SK-N-SH (cell line): ENCODE measurements at regions not wholly inside any gene's neighbourhood (a gene's known extent, or its start where the extent isn't known, plus 50 kb on each side); places are given as distances from the start of the nearest gene placed in this dataset.

ENCODE experiments used
- CTCF ChIA-PET: fragments of 300-600, 350-600 bp; formaldehyde crosslinking; extraction: SDS; loops from one replicate; lab custom pipeline; 2021; lab: Yijun Ruan, JAX
- POLR2A ChIA-PET: fragments of 350-600 bp; sonication (Branson Sonifier 250); formaldehyde crosslinking; extraction: SDS; loops from one replicate; lab custom pipeline; 2020; ENCODE audit warnings: antibody characterized with exemption, inconsistent platforms; lab: Yijun Ruan, JAX
- DNase-seq: peaks from one replicate; pipeline ENCODE4 v3.0.0; 2012
- H2AFZ ChIP-seq: fragments of 200-600 bp; sonication (generic); 2 replicates; pipeline ENCODE4 v1.8.1; 2016; ENCODE audit warnings: antibody characterized with exemption, mild to moderate bottlenecking, low read depth
- H3F3A ChIP-seq: fragments of 200-600 bp; sonication (generic); replicated peaks from 2 replicates; pipeline ENCODE3; 2016; ENCODE audit warnings: antibody characterized with exemption, mild to moderate bottlenecking; ENCODE audit not compliant: insufficient read depth
- H3K27ac ChIP-seq, 2 experiments: fragments of 200-500 bp in 1 of 2; fragments of 200-600 bp in 1 of 2; sonication (Bioruptor generic) in 1 of 2; sonication (generic), shearing (Covaris generic) in 1 of 2; 2 replicates each; pipeline versions ENCODE4 v1.5.1 to v1.6.1; 2014 to 2016; ENCODE audit warnings: low read depth in 2 of 2, inconsistent platforms in 1 of 2, low read length in 1 of 2, mild to moderate bottlenecking in 1 of 2, mixed read lengths in 1 of 2
- H3K27me3 ChIP-seq: fragments of 200-600 bp; sonication (generic), shearing (Covaris generic); 2 replicates; pipeline ENCODE4 v1.6.1; 2016; ENCODE audit warnings: mixed run types; ENCODE audit not compliant: insufficient read depth
- H3K36me3 ChIP-seq, 2 experiments: fragments of 200-500 bp in 1 of 2; fragments of 200-600 bp in 1 of 2; sonication (Bioruptor generic) in 1 of 2; sonication (generic) in 1 of 2; replicated peaks in 1 of 2; 2 replicates each; pipeline versions ENCODE3 to v1.5.1; 2014 to 2016; ENCODE audit warnings: low read length in 1 of 2, mild to moderate bottlenecking in 1 of 2; ENCODE audit not compliant: insufficient read depth in 2 of 2, control insufficient read depth in 1 of 2
- H3K4me1 ChIP-seq, 2 experiments: fragments of 200-500 bp in 1 of 2; fragments of 200-600 bp in 1 of 2; sonication (Bioruptor generic) in 1 of 2; sonication (generic), shearing (Covaris generic) in 1 of 2; 2 replicates each; pipeline versions ENCODE4 v1.5.1 to v1.6.1; 2014 to 2016; ENCODE audit warnings: low read depth in 1 of 2, low read length in 1 of 2, mixed run types in 1 of 2; ENCODE audit not compliant: insufficient read depth in 2 of 2, control insufficient read depth in 1 of 2
- H3K4me2 ChIP-seq: fragments of 200-600 bp; sonication (generic), shearing (Covaris generic); 2 replicates; pipeline ENCODE4 v1.6.1; 2017; ENCODE audit warnings: mixed run types
- H3K4me3 ChIP-seq, 2 experiments: fragments of 200-500 bp in 1 of 2; fragments of 200-600 bp in 1 of 2; sonication (Bioruptor generic) in 1 of 2; sonication (generic), shearing (Covaris generic) in 1 of 2; 2 replicates each; pipeline versions ENCODE4 v1.5.1 to v1.8.1; 2014 to 2016; ENCODE audit warnings: low read depth in 2 of 2, inconsistent platforms in 1 of 2, low read length in 1 of 2, mild to moderate bottlenecking in 1 of 2, mixed read lengths in 1 of 2, moderate library complexity in 1 of 2
- H3K79me2 ChIP-seq: fragments of 200-600 bp; sonication (generic); 2 replicates; pipeline ENCODE4 v1.8.1; 2017; ENCODE audit warnings: mild to moderate bottlenecking; ENCODE audit not compliant: insufficient read depth
- H3K9ac ChIP-seq: fragments of 200-600 bp; sonication (generic); 2 replicates; pipeline ENCODE4 v1.6.1; 2017; ENCODE audit warnings: mixed run types
- H3K9me2 ChIP-seq: fragments of 200-600 bp; sonication (generic); 2 replicates; pipeline ENCODE4 v1.6.1; 2017; ENCODE audit warnings: mixed run types
- H3K9me3 ChIP-seq: fragments of 200-600 bp; sonication (generic); 2 replicates; pipeline ENCODE4 v1.6.1; 2017; ENCODE audit warnings: mixed run types, mild to moderate bottlenecking, moderate library complexity
- H4K20me1 ChIP-seq: fragments of 200-600 bp; sonication (generic); 2 replicates; pipeline ENCODE4 v1.6.1; 2017; ENCODE audit warnings: mild to moderate bottlenecking, mixed run types; ENCODE audit not compliant: insufficient read depth
- CTCF ChIP-seq: fragments of 200-600 bp; sonication (generic); IDR thresholded peaks from 2 replicates; pipeline ENCODE4 v1.6.1; 2017; ENCODE audit warnings: antibody characterized with exemption, mild to moderate bottlenecking, moderate library complexity
- FOXM1 ChIP-seq: IDR thresholded peaks from 2 replicates; pipeline ENCODE4 v1.4.0; 2012; ENCODE audit warnings: low read depth, mild to moderate bottlenecking
- IRF3 ChIP-seq: fragments of 150-350 bp; IDR thresholded peaks from 2 replicates; pipeline ENCODE4 v1.6.1; 2016; ENCODE audit warnings: mild to moderate bottlenecking, low read depth, low read length
- NRF1 ChIP-seq: IDR thresholded peaks from 2 replicates; pipeline ENCODE4 v1.6.1; 2012; ENCODE audit warnings: low read depth, mild to moderate bottlenecking, low read length
- POLR2AphosphoS5 ChIP-seq: IDR thresholded peaks from 2 replicates; pipeline ENCODE4 v1.6.1; 2012; ENCODE audit warnings: low read depth, low read length
- RAD21 ChIP-seq: IDR thresholded peaks from 2 replicates; pipeline ENCODE4 v1.6.1; 2012; ENCODE audit warnings: mild to moderate bottlenecking, low read length
- REST ChIP-seq: IDR thresholded peaks from 2 replicates; pipeline ENCODE4 v1.6.1; 2012; ENCODE audit warnings: mild to moderate bottlenecking, low read depth, low read length, moderate library complexity
- RFX5 ChIP-seq: IDR thresholded peaks from 2 replicates; pipeline ENCODE4 v1.6.1; 2012; ENCODE audit warnings: mild to moderate bottlenecking, improper control_type of control experiment, low read length
- RXRA ChIP-seq: IDR thresholded peaks from 2 replicates; pipeline ENCODE4 v1.4.0; 2012; ENCODE audit warnings: low read depth, mild to moderate bottlenecking, borderline replicate concordance
- SIN3A ChIP-seq: IDR thresholded peaks from 2 replicates; pipeline ENCODE4 v1.6.1; 2012; ENCODE audit warnings: low read depth, mild to moderate bottlenecking, low read length, moderate library complexity, borderline replicate concordance
- SMC3 ChIP-seq: IDR thresholded peaks from 2 replicates; pipeline ENCODE4 v1.6.1; 2012; ENCODE audit warnings: low read depth, low read length, improper control_type of control experiment
- TCF12 ChIP-seq: IDR thresholded peaks from 2 replicates; pipeline ENCODE4 v1.4.0; 2012
- TEAD4 ChIP-seq: IDR thresholded peaks from 2 replicates; pipeline ENCODE4 v1.4.0; 2012; ENCODE audit warnings: mild to moderate bottlenecking, borderline replicate concordance; ENCODE audit not compliant: insufficient read depth
- USF1 ChIP-seq: IDR thresholded peaks from 2 replicates; pipeline ENCODE4 v1.4.0; 2012; ENCODE audit warnings: low read depth, borderline replicate concordance
- WGBS: methylation state at CpG from one replicate; pipeline ENCODE4 v1.1.6; 2017; ENCODE audit warnings: low lambda C conversion rate; 5-methylcytosine and 5-hydroxymethylcytosine counted together

GRCh38 chr20:22288957-22289356, 295.4 kb downstream of the FOXA2 start:
- Histone ChIP-seq H3K36me3 (no peaks in the 10 kb centered on the region), H3K9ac (no peak overlapping the region), H3K4me2 (no peak overlapping the region), H4K20me1 (no peaks in the 10 kb centered on the region), H2AFZ (no peak overlapping the region), H3K27me3 (no peaks in the 10 kb centered on the region), H3K9me3 (no peaks in the 10 kb centered on the region), H3K4me3 (no peak overlapping the region), H3K4me1 (no peaks in the 10 kb centered on the region), H3F3A (no peaks in the 10 kb centered on the region), H3K9me2 (no peaks in the 10 kb centered on the region), H3K79me2 (no peaks in the 10 kb centered on the region), H3K27ac (no peak overlapping the region)
- DNase-seq: no peak
- 22% methylated on average over 7 of the region's 7 CpGs for WGBS
- CTCF ChIA-PET: interaction anchor here (1.2 kb wide), 1 partner anchor 570 kb away, joined by 3 read pairs; no protein-coding TSS in a partner anchor
- TF ChIP-seq SIN3A: no peak
- TF ChIP-seq IRF3: no peak
- no peak for TF ChIP-seq CTCF
- no peak for TF ChIP-seq RXRA
- TF ChIP-seq SMC3: no peak
- no peak for TF ChIP-seq TEAD4
- no peak for TF ChIP-seq REST
- no peak for TF ChIP-seq FOXM1
- POLR2A ChIA-PET: no interaction called here

- no peaks in the 10 kb centered on the region for H3K36me3 ChIP-seq
- no peak overlapping the region for H3K27ac ChIP-seq
- H3K4me3 ChIP-seq: no peak overlapping the region
- POLR2A ChIA-PET: no interaction called here
- CTCF ChIA-PET: interaction anchor here (1.2 kb wide), 1 partner anchor 569 kb away, joined by 3 read pairs; no protein-coding TSS in a partner anchor
- no peaks in the 10 kb centered on the region for H4K20me1 ChIP-seq
- no peak overlapping the region for H3K4me2 ChIP-seq
- no peaks in the 10 kb centered on the region for H3K9me2 ChIP-seq
- no peaks in the 10 kb centered on the region for H3K4me1 ChIP-seq
- no peaks in the 10 kb centered on the region for H3K9me3 ChIP-seq
- no peaks in the 10 kb centered on the region for H3F3A ChIP-seq
- H2AFZ ChIP-seq: no peak overlapping the region
- DNase-seq: no peak
- WGBS: 1% methylated on average over 5 of the region's 5 CpGs
- H3K9ac ChIP-seq: no peak overlapping the region
- H3K79me2 ChIP-seq: no peaks in the 10 kb centered on the region
- H3K27me3 ChIP-seq: no peaks in the 10 kb centered on the region
- TF ChIP-seq RAD21: no peak
- no peak for TF ChIP-seq POLR2AphosphoS5
- no peak for TF ChIP-seq SIN3A
- no peak for TF ChIP-seq FOXM1
- no peak for TF ChIP-seq REST
- no peak for TF ChIP-seq RFX5
- no peak for TF ChIP-seq TCF12
- TF ChIP-seq NRF1: no peak
- no peak for TF ChIP-seq USF1
Observed at GRCh38 chr20:22288156-22288555, 296.2 kb downstream of the FOXA2 start.
